Tongue (tissue), 1 donor: ENCODE measurements at regions not wholly inside any gene's neighbourhood (a gene's known extent, or its start where the extent isn't known, plus 50 kb on each side); places are given as distances from the start of the nearest gene placed in this dataset.
"Not testable (repeated sequence)": the region's sequence is repeated elsewhere in the genome, so short reads cannot be mapped to it uniquely, and the experiment has no call there.

Experiments
- DNase-seq: peaks from one replicate; pipeline ENCODE4 v3.0.0-alpha.2; 2015

DNA sequence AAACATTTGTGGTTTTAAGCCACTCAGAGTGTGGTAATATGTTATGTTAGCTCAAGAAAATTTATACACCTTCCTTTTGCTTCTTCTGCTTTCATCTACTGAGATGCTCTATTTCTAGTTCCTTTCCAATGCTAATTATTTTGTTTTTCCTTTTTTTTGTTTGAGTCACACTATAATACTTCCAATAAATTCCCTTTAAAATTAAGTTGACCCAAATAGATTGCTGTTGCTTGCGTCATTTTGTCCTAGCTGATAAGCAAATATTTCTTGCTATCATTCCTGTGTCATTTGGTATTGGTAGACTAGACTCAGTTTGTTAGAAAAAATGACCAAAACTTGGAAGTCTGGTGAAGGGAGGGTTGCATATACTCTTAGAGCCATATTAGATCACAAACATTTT is 437.0 kb upstream of the CNTN6 start:
- DNase-seq = no peak

DNA sequence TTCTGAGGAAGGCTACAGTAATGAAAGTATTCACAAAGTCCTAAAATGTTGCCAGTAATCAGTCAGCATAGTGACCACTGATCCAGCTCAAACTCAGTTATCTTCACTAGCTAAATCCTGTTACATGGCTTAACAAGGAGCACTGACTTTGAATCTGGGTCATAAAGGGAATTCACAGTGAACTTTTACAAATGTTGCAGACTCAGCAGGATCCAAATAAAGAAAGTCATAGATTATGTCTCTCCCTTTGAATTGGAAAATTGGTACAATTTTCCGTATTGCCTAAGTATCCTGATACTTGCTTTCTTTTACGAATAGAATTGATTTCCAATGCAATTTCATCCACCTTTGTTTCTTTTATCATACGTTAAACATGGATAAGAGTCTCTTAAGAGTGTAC is 431.5 kb upstream of the CNTN6 start:
- no peak for DNase-seq

DNA sequence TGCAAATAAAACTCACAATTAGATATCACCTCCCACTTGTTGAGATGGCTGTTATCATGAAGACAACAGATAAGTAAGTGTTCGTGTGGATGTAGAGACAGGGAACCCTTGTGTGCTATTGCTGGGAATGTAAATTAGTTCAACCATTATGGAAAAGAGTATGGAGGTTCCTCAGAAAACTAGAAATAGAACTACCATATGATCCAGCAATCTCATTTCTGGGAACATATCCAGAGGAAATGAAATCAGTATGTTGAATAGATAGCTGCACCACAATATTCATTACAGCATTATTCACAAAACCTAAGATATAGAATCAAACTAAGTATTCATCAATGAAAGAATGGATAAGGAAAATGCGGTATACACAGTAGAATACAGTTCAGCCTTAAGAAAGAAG is 418.7 kb upstream of the CNTN6 start:
- DNase-seq = no peak

DNA sequence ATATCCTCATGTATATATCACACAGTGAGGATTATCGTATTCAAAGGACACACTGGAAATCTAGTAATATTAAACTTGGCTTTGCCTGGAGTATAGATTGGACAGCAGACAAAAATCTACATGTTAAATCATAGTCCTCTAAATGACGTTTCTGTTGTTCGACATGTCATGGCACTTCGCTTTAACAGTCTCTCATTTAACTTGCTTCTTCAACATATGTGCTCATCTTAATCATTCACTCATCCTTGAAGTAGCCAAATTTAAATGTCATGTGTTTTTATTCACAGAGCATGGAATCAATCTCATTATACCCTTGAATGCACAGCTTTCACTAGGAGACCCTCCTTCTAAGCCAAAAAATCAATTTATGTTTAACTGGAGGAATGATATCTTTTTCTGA is 417.0 kb upstream of the CNTN6 start:
- DNase-seq = no peak

DNA sequence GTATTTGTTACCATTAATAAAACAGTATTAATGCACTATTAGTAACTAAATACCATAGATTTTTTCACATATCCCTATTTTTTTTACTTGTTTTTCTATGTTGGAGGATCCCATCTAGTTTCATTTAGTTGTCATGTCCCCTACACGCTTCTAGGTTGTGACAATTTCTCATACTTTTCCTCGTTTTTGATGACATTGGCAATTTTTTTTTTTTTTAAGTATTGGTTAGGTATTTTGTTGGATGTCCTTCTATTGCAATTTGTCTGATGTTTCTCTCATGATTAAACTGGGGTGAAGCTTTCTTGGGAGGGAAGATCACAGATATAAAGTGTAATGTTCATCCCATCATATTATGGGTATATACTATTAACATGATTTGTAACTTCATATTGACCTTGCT is 409.1 kb upstream of the CNTN6 start:
- DNase-seq = no peak

DNA sequence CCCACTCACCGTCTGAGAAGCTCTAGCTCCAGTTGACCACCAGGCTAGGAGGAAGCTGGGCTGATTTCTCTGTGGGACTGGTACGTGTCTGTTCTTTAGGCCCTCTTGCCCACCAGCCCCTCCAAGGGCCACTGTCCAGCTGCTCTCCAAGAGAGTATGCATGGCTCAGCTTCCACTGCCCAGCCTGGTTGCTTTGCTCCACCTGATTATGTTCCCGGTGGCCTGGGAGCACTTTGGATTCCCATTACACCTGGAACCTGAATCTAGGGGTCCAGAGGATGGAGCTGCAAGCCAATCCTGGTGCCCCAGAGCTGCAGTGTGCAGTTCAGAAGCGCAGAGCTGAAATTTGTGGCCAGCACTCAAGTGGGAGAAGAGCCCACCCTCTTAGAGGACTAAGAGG is 402.1 kb upstream of the CNTN6 start:
- no peak for DNase-seq

DNA sequence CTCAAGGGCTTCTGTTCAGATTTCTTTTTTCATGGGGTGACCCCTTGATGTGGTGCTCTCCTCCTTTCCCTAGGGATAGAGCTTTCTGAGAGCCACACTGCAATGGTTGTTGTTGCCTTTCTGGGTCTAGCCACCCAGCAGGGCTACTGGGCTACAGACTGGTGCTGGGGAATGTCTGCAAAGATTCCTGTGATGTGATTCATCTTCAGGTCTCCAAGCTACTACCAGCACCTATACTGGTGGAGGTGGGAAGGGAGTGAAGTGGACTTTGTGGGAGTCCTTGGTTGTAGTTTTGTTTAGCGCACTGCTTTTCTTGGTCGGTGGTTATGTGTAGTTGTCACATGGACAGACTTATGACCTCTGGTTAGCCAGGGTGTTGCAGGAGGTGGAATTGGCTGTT is 392.3 kb upstream of the CNTN6 start:
- DNase-seq = no peak

DNA sequence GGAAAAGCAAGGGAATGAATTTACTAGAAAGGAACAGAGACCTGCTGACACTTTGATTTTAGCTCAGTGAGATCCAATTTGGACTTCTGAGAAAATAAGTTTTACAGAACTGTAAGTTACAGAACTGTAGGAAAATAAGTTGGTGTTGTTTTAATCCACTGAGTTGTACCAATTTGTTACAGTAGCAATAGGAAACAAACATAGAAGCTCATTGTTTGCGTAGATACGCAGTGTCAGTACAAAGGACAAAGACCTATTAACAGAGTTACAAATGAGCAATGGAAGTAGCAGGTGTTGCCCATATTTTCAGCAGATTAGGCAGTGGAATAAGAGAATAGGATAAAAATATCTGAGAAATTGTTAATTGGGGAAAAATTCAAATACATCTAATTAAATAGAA is 385.8 kb upstream of the CNTN6 start:
- no peak for DNase-seq

DNA sequence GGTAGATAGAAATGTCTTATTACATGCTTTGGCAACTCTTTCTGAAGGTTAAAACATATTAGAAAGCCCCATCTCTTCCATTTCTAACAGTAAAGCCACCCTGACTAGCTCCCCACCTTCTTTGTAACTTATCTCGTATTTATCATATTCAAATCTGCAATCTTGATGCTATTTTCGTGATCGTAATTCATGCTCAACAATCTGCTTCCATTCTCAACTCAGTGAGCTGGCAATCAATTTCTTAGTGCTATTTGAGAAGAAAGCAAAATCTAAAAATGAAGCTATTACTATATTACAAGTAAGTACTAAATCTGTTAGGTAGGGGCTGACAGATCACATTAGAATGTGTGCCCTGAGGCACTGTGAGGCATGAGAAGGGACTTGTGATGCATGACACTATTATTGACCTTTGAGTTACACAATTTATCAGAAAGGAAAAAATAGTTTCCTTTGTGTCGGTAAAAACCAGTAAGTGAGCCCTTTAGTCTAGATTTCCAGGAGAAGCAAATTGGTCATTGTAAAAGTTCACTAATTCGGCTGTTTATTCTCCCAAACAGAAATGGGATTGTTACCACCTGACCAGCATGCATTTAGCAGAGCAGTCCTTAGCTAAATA is 379.7 kb upstream of the CNTN6 start:
- DNase-seq = no peak

DNA sequence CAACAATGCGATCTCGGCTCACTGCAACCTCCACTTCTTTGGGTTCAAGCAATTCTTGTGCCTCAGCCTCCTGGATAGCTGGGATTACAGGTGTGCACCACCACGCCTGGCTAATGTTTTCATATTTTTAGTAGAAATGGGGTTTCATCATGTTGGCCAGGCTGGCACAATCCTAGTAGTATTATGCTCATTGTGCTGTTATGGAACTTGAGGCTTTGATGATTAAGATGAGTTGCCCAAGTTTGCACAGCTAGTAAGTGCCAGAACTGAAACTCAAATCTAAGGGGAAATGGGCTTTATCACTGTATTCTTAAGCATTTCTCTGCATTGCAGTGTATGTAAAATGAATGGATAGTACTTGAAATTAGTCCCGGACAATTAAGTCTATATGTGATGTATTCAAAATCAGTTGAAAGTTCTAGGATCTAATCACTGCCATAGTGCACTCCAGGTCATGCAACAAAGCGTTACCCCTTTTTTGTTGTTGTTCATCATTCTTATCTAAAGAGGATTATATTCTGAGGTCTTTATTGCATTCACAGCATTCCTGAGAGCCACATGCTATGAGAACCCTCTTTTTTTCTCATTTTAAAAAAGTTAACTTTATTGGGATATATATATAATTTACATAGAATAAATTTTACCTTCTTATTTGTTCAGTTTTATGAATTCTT is 378.7 kb upstream of the CNTN6 start:
- DNase-seq = no peak

DNA sequence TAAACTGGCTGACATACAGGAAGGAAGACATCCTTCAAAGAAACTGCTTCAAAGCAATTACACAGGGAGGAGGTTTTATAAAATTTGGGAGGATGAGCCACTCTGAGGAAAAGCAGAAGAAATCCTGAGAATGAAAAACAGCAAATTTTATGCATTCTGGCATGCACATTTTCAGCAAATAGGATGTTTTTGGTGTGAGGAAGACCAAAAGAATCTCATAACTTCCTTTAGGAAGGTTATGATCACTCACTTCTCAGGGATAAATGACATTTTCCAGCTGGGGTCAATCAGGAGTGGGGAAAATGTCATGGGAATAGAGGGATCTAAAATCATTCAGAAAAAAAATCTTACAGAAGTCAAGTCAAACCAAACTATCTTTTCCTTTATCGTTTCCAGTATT is 371.7 kb upstream of the CNTN6 start:
- DNase-seq = no peak

DNA sequence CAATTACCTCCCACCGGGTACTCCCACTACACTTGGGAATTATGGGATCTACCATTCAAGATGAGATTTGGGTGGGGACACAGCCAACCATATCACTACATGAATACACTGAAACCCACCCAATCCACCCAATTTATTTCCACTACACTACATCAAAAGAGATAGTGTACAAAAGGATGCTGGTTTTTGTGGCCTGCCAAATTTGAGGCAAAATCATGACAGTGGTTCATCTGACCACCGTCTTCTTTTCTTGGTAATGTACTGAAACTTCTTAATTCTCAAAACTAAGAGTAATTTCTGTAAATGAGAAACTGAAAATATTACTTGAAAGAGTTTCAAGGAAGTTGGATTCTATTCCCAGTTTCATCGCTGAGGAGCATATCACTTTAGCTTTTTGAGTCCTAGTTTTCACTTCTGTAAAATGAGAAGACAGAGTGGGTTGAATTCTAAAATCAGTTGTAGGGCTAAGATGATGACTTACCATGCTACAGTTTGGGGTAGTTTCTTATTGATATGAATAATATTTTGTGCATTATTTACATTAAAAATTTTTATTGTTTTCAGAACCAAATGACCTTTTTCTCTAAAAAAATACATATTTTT is 360.4 kb upstream of the CNTN6 start:
- DNase-seq = no peak

DNA sequence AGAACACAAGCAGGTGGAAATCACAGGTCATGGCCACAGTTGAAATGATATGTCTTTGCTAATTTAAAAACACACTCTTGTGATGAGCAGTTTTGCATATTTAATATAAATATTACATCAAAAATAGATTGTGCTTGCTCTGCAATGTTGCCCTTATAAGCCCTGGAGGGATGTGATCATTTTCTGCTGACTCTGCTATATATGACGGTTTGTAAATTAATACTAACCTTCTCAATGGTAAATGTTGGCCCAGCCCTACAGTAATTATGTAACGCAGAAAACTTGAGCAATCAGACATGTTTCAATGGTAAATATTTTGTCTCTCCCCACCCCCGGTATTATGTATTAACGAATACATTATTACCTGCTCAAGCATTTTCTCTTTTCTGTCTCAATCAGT is 359.5 kb upstream of the CNTN6 start:
- no peak for DNase-seq

DNA sequence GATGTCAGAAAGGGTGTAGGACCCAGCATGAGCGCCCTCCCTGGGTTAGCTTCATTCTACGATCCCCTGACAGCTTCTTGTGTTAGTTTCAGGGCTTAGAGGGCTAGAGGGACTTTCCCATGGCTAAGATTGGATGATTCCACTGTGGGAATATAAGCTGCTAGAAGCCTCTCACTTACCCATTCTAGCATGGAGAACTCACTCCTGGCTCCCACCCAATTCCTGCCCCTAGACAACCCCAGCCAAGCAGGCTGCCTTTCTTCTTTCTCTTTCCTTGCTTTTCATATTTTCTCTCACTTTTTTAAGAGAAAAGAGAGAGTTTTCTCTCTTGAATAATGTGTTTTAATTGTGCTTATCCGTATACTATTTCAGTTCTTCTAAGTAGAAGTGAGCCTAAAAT is 335.1 kb upstream of the CNTN6 start:
- DNase-seq = no peak

DNA sequence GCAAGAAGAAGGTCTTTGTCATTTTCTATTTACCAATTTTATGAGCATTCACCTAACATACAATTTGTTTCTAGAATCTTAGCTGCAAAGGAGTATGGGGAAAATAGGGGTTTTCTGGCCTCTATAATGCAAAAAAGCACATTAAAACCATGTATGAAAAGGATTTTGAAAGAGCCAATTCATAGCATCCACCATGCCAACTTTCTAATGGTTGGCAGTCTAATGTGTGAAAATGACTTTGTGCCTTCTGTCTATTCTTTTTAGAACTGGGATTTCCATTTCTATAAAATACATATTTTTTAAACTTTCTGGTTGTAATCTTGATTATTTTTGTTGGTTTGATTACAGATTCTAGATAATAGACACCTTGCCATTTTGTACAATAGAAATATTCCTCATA is 333.7 kb upstream of the CNTN6 start:
- DNase-seq = no peak

DNA sequence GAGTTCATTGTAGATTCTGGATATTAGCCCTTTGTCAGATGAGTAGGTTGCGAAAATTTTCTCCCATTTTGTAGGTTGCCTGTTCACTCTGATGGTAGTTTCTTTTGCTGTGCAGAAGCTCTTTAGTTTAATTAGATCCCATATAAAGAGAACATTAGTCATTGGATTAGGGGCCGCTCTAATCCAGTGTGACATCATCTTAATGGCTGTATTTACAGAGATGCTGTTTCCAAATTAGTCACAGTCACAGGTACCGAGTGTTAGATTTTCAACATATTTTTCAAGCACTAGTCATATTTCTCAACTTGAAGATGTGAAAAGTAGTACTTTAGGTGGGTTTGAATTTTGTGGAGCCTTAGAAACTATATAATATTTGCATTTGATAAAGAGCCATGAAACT is 319.4 kb upstream of the CNTN6 start:
- not testable (repeated sequence) for DNase-seq

DNA sequence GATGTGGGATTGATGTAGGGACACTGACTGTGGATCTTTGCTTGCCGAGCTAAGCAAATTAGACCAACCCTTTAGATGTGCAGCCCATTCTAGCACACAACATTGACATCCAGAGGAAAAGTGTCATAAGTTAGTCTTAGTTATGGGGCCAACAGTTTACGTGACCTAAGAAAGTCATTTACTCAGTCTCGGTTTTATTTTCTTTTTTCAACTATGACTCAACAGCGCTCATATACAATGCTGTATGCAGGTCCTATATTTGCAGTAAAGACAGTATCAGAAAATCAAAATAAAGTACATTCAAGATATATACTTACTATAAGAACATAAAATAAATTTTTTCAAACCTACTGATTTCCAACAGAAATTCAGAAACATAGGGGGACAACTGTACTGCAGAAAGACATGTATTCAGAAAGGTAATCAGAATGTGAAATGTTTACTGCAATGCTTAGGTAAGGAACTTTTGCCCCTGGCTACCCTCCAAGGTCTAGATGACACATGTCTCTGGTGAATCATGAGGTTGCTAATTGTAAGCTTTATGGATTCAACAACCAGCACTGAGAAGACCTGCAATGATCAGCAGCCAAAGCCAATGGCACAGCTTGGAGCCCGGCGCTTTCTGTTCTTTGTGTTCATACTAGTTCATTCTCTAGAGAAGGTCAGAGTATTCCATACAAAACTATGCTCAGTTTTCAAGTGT is 317.5 kb upstream of the CNTN6 start:
- no peak for DNase-seq

DNA sequence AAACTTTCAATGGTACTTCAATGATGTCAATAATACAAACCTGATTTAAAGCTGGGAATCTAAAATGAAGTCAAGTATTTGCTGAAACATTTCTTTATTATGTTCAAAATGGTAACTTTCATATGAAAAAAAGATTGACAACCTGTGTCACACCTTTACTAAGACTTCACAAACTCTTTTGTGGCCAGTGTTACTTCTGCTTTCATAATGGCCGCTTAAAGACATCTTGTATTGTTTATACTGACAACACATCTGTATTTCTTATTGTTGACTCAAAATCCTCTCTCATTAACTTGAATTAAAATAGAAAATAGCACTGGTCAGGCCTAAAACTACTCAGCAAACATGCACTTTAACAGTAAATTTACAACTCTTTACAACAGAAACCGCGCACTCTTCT is 312.3 kb upstream of the CNTN6 start:
- no peak for DNase-seq

DNA sequence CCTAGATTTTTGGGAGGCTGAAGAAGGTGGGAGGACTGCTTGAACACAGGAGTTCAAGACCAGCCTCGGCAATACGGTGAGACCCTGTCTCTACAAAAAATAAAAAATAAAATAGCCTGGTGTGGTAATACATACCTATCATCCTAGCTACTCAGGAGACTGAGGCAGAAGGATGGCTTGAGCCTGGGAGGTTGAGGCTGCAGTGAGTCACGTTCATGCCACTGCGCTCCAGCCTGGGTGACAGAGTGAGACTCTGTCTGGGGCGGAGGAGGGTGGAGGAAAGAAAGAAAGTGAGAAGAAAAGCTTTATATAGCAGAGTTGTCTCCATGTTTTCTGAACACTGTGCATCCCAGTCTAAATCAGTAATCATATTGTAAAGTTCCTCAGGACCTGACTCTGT is 301.4 kb upstream of the CNTN6 start:
- DNase-seq = no peak

DNA sequence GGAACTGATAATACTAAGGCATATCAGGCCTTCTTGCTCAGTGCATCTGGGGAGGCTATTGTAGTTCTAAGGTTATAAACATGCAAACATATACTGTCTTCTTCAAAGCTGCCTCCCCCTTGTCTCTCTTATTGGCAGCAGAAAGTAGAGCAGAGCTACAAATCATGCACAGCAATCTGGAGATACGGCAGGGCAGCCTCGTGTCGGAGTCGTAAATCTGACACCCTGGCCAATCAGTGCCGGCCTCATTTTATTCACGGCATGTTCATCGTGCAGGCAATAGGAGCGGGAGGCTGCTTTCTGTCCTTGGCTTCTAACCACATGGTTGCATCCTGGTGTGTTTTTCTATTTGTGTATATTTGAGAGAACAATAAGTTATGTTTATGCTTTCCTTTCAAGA is 300.2 kb upstream of the CNTN6 start:
- no peak for DNase-seq

DNA sequence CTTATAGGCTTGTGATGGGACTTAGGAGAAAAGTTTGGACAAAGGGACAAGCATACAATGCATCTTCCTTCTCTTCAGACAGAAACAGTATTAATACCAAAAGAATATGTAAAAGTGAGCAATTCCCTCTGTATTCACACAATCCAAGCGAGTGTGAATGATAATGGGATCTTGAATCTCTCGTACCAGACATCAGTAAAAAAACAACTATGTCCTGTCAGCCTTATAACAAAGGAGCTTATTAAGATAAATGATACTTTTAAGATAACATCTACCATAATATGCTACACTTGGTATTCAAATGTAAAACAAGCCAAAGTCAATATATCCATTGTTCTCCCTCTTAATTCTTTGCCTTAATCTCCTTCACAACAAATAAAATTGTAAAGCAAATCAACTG is 288.6 kb upstream of the CNTN6 start:
- no peak for DNase-seq

DNA sequence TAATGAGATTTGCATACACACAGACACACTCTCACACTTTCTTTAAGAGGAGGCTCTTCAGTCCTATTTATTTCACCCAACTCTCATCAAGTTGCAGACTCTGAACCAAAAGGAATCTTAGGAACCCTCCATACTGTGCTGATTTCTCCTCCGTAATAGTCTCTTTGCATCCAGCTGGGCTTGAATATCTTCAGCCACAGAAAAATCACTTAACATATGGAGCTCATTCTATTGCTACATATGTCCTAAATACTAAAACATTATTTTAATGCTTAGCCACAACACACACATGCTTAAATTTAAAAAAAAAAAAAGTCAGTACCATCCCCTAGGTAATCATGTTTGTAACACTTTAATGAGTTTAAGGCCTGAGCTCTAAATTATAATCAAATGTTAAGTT is 287.5 kb upstream of the CNTN6 start:
- no peak for DNase-seq

DNA sequence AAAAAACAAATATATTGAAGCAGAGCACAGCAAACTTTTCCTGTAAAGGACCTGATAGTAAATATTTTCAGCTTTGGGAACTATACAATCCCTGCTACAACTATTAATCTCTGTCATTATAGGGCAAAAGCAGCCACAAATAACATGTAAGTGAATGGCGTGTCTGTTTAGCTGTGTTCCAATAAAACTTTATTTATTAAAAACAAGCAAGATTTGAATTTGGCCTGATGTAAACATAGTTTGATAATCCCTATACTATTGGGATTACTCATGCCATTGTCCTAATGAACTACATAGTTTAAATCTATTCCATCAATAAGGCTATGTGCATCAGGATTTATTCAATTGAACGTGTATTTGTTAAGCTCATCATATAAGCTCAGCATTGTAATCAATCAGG is 286.8 kb upstream of the CNTN6 start:
- DNase-seq = no peak

DNA sequence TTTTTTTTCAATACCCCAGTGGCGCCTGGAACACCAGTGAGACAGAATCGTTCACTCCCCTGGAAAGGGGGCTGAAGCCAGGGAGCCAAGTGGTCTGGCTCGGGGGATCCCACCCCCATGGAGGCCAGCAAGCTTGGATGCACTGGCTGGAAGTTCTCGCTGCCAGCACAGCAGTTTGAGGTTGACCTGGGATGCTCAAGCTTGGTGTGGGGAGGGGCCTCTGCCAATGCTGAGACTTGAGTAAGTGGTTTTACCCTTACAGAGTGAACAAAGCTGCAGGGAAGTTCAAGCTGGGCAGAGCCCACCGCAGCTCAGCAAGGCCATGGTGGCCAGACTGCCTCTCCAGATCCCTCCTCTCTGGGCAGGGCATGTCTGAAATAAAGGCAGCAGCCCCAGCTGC is 276.2 kb upstream of the CNTN6 start:
- DNase-seq = no peak
